ENCODE measurements at regions not wholly inside any gene's neighbourhood (a gene's known extent, or its start where the extent isn't known, plus 50 kb on each side); places are given as distances from the start of the nearest gene placed in this dataset.

- 7 to 13% methylated on average over 2 of the region's 2 CpGs for WGBS, 2 donors (ENCODE audit: low coverage in 1 of 2)
- TF ChIP-seq POLR2A (IDR thresholded peaks at IDR 0.05) (no peak), POLR2AphosphoS5 (IDR thresholded peaks at IDR 0.05) (no peak), EP300 (IDR thresholded peaks at IDR 0.05; ENCODE audit: low read depth) (no peak)
- TF ChIP-seq, protein P1, sequence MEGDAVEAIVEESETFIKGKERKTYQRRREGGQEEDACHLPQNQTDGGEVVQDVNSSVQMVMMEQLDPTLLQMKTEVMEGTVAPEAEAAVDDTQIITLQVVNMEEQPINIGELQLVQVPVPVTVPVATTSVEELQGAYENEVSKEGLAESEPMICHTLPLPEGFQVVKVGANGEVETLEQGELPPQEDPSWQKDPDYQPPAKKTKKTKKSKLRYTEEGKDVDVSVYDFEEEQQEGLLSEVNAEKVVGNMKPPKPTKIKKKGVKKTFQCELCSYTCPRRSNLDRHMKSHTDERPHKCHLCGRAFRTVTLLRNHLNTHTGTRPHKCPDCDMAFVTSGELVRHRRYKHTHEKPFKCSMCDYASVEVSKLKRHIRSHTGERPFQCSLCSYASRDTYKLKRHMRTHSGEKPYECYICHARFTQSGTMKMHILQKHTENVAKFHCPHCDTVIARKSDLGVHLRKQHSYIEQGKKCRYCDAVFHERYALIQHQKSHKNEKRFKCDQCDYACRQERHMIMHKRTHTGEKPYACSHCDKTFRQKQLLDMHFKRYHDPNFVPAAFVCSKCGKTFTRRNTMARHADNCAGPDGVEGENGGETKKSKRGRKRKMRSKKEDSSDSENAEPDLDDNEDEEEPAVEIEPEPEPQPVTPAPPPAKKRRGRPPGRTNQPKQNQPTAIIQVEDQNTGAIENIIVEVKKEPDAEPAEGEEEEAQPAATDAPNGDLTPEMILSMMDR (IDR thresholded peaks at IDR 0.05), result no peak
- Histone ChIP-seq H3K4me3 (no peak overlapping the region), H3K27me3 (no peaks in the 10 kb centered on the region), H3K9me3 (no peaks in the 10 kb centered on the region), H3K27ac (no peak overlapping the region), H3K36me3 (no peaks in the 10 kb centered on the region), H3K4me1 (peaks cover 0 to 3% (median 0%) of the 10 kb centered on the region in 4 donors)
- intact Hi-C loops (cut with DNase I; ENCODE audit: low total_unique reads) (no loop called here), in situ Hi-C loops (cut with MboI; ENCODE audit: low pct_ligation_motif_present in 1 of 4, low pct_unique_long_range_greater_than_20kb in 1 of 4, low sequenced_read_pairs in 3 of 4) (no loop called here)
- DNase-seq, result no peak
Observed at GRCh38 chr4:117654079-117654478, 380.2 kb upstream of the NDST3 start.

GRCh38 chr4:117660668-117661067 is 373.6 kb upstream of the NDST3 start:
- TF ChIP-seq POLR2A (IDR thresholded peaks at IDR 0.05), result no peak
- TF ChIP-seq POLR2AphosphoS5 (IDR thresholded peaks at IDR 0.05), result no peak
- TF ChIP-seq, protein P1 (IDR thresholded peaks at IDR 0.05), result no peak
- no peak for TF ChIP-seq EP300 (IDR thresholded peaks at IDR 0.05; ENCODE audit: low read depth)
- Histone ChIP-seq H3K4me3 (no peak overlapping the region), H3K9me3 (no peaks in the 10 kb centered on the region), H3K27ac (no peak overlapping the region), H3K36me3 (no peaks in the 10 kb centered on the region), H3K4me1 (peaks cover 0 to 13% (median 0%) of the 10 kb centered on the region in 4 donors), H3K27me3 (no peaks in the 10 kb centered on the region)
- DNase-seq, result no peak
- in situ Hi-C loops (cut with MboI; ENCODE audit: low pct_ligation_motif_present in 1 of 4, low pct_unique_long_range_greater_than_20kb in 1 of 4, low sequenced_read_pairs in 3 of 4) (no loop called here), intact Hi-C loops (cut with DNase I; ENCODE audit: low total_unique reads) (no loop called here)
- 44 to 68% methylated on average over 1 of the region's 1 CpG for WGBS, 2 donors (ENCODE audit: low coverage in 1 of 2)

DNA sequence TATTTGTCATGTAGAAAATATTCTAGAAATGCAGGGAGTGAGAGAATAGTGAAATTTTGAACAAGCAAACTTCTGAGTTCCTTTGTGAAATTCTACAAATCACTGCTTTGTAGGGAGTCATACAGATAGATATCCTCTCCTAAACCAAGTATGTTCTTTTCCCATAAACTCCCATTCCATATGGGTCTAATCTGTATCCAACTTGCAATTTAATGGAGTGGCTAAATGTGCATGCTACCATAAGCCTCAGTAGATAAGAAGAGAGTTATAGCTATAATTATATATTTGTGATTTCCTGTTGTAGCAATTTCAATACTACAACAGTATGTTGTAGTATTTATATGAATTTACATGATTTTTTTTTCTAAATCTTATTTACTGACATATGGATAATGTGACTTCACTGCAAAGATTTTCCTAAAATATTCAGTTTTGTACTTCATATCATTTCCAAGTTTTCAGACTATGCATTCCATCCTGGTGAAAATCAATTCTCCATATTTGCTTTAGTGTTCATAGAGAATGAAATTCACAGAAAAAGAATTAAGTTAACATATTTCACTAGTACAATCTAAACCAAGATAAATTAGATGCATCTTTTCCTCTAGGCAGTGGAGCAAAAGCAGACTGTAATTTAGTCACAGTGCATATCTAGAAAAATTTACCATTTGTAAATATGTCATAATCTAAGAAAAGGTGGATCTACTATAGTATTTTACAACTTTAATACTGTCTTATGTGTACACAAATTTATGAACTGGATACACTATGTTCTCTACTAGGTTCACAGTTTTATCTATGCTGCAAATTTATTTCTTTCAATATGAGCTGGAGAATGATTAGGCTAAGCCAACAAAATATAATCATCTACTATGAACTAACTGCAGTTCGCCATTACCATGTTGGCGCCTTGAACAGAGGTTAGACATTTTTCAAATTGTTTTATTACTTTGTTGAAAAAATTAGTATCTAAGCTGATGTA is 372.9 kb upstream of the NDST3 start:
- intact Hi-C loops (cut with DNase I; ENCODE audit: low total_unique reads) (no loop called here), in situ Hi-C loops (cut with MboI; ENCODE audit: low pct_ligation_motif_present in 1 of 4, low pct_unique_long_range_greater_than_20kb in 1 of 4, low sequenced_read_pairs in 3 of 4) (no loop called here)
- 58% methylated on average over 2 of the region's 2 CpGs for WGBS, 2 donors (ENCODE audit: low coverage in 1 of 2)

More for the DNA sequence above, 372.9 kb upstream of the NDST3 start:
- peaks cover 0 to 13% (median 0%) of the 10 kb centered on the region in 4 donors for H3K4me1 ChIP-seq
- no peaks in the 10 kb centered on the region for H3K9me3 ChIP-seq
- H3K36me3 ChIP-seq, result no peaks in the 10 kb centered on the region
- H3K4me3 ChIP-seq, result no peak overlapping the region
- H3K27me3 ChIP-seq, result no peaks in the 10 kb centered on the region
- TF ChIP-seq POLR2A (IDR thresholded peaks at IDR 0.05), result no peak
- TF ChIP-seq EP300 (IDR thresholded peaks at IDR 0.05; ENCODE audit: low read depth), result no peak
- TF ChIP-seq, protein P1 (IDR thresholded peaks at IDR 0.05), result no peak
- TF ChIP-seq POLR2AphosphoS5 (IDR thresholded peaks at IDR 0.05), result no peak
- DNase-seq, result no peak
- H3K27ac ChIP-seq, result no peak overlapping the region

Measured in transverse colon (tissue), 4 donors.